ENCODE measurements at regions not wholly inside any gene's neighbourhood (a gene's known extent, or its start where the extent isn't known, plus 50 kb on each side); places are given as distances from the start of the nearest gene placed in this dataset.

DNA sequence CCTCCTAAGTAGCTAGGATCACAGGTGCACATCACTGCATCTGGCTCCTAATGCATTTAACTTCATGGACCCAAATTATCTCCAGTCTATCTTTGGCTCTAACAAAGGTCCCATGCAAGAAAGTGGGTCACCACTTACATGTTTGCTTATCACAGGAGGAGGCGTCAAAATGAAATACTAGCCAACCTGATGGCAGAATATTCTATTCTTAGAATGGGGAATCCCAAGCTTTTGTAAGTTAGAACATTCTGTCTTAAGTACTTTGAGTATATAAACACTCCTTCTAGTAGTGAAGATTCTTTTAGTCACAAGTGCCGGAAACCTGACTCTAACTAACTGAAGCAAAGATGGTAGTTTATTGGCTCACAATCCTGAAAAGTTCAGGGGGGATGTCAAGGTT, 72.0 kb upstream of the ADAMTS9 start:
- no peak for TF ChIP-seq CTCF (IDR thresholded peaks at IDR 0.05)
- no peak overlapping the region for H3K4me3 ChIP-seq
- H3K9me3 ChIP-seq = no peaks in the 10 kb centered on the region
- ATAC-seq (peak; percentile 46), DNase-seq (no peak)
- no peaks in the 10 kb centered on the region for H3K36me3 ChIP-seq
- no peak overlapping the region for H3K27ac ChIP-seq
- peaks cover 7 to 10% of the 10 kb centered on the region in 2 donors for H3K4me1 ChIP-seq
- no peaks in the 10 kb centered on the region for H3K27me3 ChIP-seq
- intact Hi-C loops (cut with DNase I) = no loop called here

DNA sequence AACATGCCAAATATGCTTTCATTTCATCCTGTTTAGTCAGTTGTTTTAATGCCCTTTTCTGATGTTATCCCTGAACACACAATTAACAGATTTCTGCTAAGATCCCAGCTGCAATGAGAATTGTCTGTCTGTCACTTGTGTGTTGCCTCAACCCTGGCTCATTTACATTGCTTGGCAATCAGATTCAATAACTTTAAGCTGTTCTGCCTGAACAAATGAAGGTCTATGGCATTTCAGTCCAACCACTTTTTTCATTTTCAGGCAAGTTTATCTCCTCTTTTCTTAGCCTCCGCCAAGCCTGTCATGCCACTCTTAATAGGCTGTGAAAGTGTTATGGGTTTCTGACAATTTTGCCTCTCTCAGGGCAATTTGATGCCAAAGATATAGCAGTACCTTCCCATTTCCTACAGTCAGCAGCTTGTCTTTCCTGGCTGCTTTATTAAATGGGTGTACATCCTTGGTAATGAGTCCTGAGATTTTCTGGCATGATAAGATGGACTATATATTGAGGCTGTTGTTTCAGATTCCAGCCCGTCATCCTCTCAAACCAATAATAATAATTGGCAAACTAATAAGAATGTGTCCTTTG, 68.7 kb upstream of the ADAMTS9 start:
- TF ChIP-seq CTCF (IDR thresholded peaks at IDR 0.05) = no peak
- Histone ChIP-seq H3K4me1 (peaks cover 7 to 10% of the 10 kb centered on the region in 2 donors), H3K27ac (peak overlapping the region in 1 of 2 donors; percentile 46), H3K27me3 (no peaks in the 10 kb centered on the region), H3K9me3 (no peaks in the 10 kb centered on the region), H3K36me3 (no peaks in the 10 kb centered on the region), H3K4me3 (no peak overlapping the region)
- DNase-seq (no peak), ATAC-seq (no peak)
- intact Hi-C loops (cut with DNase I) = no loop called here

DNA sequence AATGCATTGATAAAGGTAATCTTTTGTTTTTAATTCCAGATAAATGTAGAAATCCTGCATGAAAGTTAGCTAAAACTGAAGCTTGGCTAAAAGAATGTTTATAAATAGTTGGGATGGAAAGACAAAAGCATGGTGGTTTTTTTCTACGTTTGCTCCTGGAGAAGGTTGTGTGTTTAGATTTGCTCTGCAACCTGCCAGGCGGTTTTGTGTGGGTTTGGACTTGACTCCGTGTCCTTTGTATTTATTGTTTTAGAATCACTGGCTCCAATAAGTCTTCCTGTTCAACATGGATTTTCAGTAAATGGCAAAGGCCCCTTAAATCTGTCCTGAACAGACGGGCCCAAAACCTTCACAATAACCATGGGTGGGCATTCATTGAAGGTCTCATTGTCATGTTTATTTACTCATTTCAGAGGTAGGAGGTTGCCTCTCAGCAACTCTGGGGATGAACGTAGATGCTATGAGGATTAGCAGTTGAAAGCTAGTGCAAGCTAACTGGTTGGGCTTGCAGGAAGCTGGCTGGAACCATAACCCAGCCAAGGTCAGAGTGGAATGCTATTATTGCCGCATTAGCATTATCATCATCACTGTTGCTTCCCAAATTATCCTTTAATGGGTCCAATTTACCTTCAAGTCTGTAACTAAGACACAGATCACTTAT, 60.6 kb upstream of the ADAMTS9 start:
- H3K27me3 ChIP-seq = no peaks in the 10 kb centered on the region
- no peak overlapping the region for H3K27ac ChIP-seq
- H3K9me3 ChIP-seq = no peaks in the 10 kb centered on the region
- H3K4me3 ChIP-seq = no peak overlapping the region
- H3K36me3 ChIP-seq = no peaks in the 10 kb centered on the region
- no peaks in the 10 kb centered on the region for H3K4me1 ChIP-seq
- DNase-seq = no peak
- intact Hi-C loops (cut with DNase I) = no loop called here
- no peak for ATAC-seq
- TF ChIP-seq CTCF (IDR thresholded peaks at IDR 0.05) = no peak

- TF ChIP-seq CTCF (IDR thresholded peaks at IDR 0.05) = no peak
- ATAC-seq (no peak), DNase-seq (no peak)
- no peak overlapping the region for H3K27ac ChIP-seq
- no peaks in the 10 kb centered on the region for H3K9me3 ChIP-seq
- intact Hi-C loops (cut with DNase I) = no loop called here
- no peaks in the 10 kb centered on the region for H3K27me3 ChIP-seq
- H3K4me3 ChIP-seq = no peak overlapping the region
- no peaks in the 10 kb centered on the region for H3K4me1 ChIP-seq
- no peaks in the 10 kb centered on the region for H3K36me3 ChIP-seq
These were observed 59.9 kb upstream of the ADAMTS9 start for GRCh38 chr3:64747679-64748078.

DNA sequence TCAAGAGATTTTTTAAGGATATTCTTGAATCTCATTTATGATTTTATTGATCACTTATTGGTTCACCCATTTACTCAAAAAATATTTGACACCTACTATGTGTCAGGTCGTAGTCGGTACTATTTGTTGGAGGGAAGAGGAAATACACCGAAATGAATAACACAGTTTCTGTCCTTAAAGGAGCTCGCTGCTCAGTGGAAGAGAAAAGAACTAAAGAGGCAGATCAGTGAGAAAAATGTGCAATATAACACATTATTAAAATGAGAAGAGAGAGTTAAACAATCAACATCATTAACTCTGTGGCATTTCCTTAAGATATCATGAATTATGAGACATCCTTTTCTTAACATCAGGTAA, 56.1 kb upstream of the ADAMTS9 start:
- H3K27ac ChIP-seq = no peak overlapping the region
- intact Hi-C loops (cut with DNase I) = no loop called here
- no peaks in the 10 kb centered on the region for H3K36me3 ChIP-seq
- H3K27me3 ChIP-seq = no peaks in the 10 kb centered on the region
- no peak overlapping the region for H3K4me3 ChIP-seq
- no peaks in the 10 kb centered on the region for H3K4me1 ChIP-seq
- no peak for ATAC-seq
- no peak for DNase-seq
- TF ChIP-seq CTCF (IDR thresholded peaks at IDR 0.05) = no peak
- no peaks in the 10 kb centered on the region for H3K9me3 ChIP-seq
